GM23338 (cell line): ENCODE measurements at regions not wholly inside any gene's neighbourhood (a gene's known extent, or its start where the extent isn't known, plus 50 kb on each side); places are given as distances from the start of the nearest gene placed in this dataset.

Experiments used
- ATAC-seq: fragments of 200-7000 bp; cut with Tn5 transposase; 3 replicates; pipeline ENCODE4 v1.9.1; 2020
- DNase-seq: peaks from one replicate; pipeline ENCODE4 v3.0.0-alpha.2; 2015; ENCODE audit warnings: low spot score
- H2AFZ ChIP-seq: fragments of 200-600 bp; sonication (generic); 2 replicates; pipeline ENCODE4 v1.8.0; 2016; ENCODE audit warnings: antibody characterized with exemption, mild to moderate bottlenecking, moderate library complexity
- H3F3A ChIP-seq: fragments of 200-600 bp; sonication (generic); replicated peaks from 2 replicates; pipeline ENCODE4 v1.8.0; 2017; ENCODE audit warnings: antibody characterized with exemption, mixed run types, low read depth
- H3K27ac ChIP-seq: fragments of 200-600 bp; sonication (generic); 2 replicates; pipeline ENCODE4 v1.6.1; 2016; ENCODE audit warnings: low read depth
- H3K27me3 ChIP-seq: fragments of 200-600 bp; sonication (generic); 2 replicates; pipeline ENCODE4 v1.8.0; 2016; ENCODE audit warnings: mild to moderate bottlenecking, mixed run types, moderate library complexity; ENCODE audit not compliant: insufficient read depth
- H3K36me3 ChIP-seq: fragments of 200-600 bp; sonication (generic); 2 replicates; pipeline ENCODE4 v1.8.0; 2016; ENCODE audit warnings: mild to moderate bottlenecking; ENCODE audit not compliant: insufficient read depth
- H3K4me1 ChIP-seq: fragments of 200-600 bp; sonication (generic); 2 replicates; pipeline ENCODE4 v1.8.0; 2016; ENCODE audit warnings: mild to moderate bottlenecking, moderate library complexity; ENCODE audit not compliant: insufficient read depth
- H3K4me2 ChIP-seq: fragments of 200-600 bp; sonication (generic); 2 replicates; pipeline ENCODE4 v1.7.1; 2017; ENCODE audit warnings: mixed run types
- H3K4me3 ChIP-seq: fragments of 200-600 bp; sonication (generic); 2 replicates; pipeline ENCODE4 v1.6.1; 2016; ENCODE audit warnings: mixed run types
- H3K79me2 ChIP-seq: fragments of 200-600 bp; sonication (generic); replicated peaks from 2 replicates; pipeline ENCODE4 v1.8.0; 2017; ENCODE audit warnings: mild to moderate bottlenecking; ENCODE audit not compliant: insufficient read depth
- H3K9me2 ChIP-seq: fragments of 200-600 bp; sonication (generic); 2 replicates; pipeline ENCODE4 v1.8.0; 2017; ENCODE audit not compliant: insufficient read depth
- H4K20me1 ChIP-seq: fragments of 200-600 bp; sonication (generic); replicated peaks from 2 replicates; pipeline ENCODE4 v1.8.0; 2017; ENCODE audit warnings: mild to moderate bottlenecking; ENCODE audit not compliant: insufficient read depth
- H3K27ac Mint-ChIP-seq: 2 replicates; pipeline ENCODE4 v1.8.0; 2020; ENCODE audit warnings: inconsistent platforms, mild to moderate bottlenecking, moderate library complexity, mixed read lengths
- H3K27me3 Mint-ChIP-seq: 3 replicates; pipeline ENCODE4 v1.8.0; 2022; ENCODE audit warnings: low read depth, mild to moderate bottlenecking, moderate library complexity, mixed read lengths, inconsistent platforms; ENCODE audit not compliant: insufficient read depth, poor library complexity
- H3K36me3 Mint-ChIP-seq: 3 replicates; pipeline ENCODE4 v1.8.0; 2021; ENCODE audit warnings: low read depth, mild to moderate bottlenecking, inconsistent platforms, moderate library complexity, mixed read lengths
- H3K4me1 Mint-ChIP-seq: 3 replicates; pipeline ENCODE4 v1.8.0; 2020; ENCODE audit warnings: mild to moderate bottlenecking, inconsistent platforms, mixed read lengths
- H3K4me3 Mint-ChIP-seq: 3 replicates; pipeline ENCODE4 v1.8.0; 2021; ENCODE audit warnings: moderate library complexity, mild to moderate bottlenecking, inconsistent platforms, mixed read lengths
- H3K9me3 Mint-ChIP-seq: 3 replicates; pipeline ENCODE4 v1.8.0; 2020; ENCODE audit warnings: moderate library complexity, mild to moderate bottlenecking, inconsistent platforms, mixed read lengths
- CTCF ChIP-seq, 2 experiments: fragments of 200-600 bp in 1 of 2; sonication (generic) in 1 of 2; conservative IDR thresholded peaks; 2 replicates each; pipeline versions ENCODE4 v1.5.1 to v1.6.1; 2016 to 2017; ENCODE audit warnings: antibody characterized with exemption in 2 of 2, low read depth in 2 of 2, mild to moderate bottlenecking in 2 of 2, moderate library complexity in 1 of 2
- ETS1 ChIP-seq: IDR thresholded peaks from 2 replicates; pipeline ENCODE4 v1.6.1; 2016; ENCODE audit warnings: antibody characterized with exemption
- EZH2 ChIP-seq: fragments of 200-600 bp; sonication (generic); IDR thresholded peaks from one replicate; pipeline ENCODE4 v1.8.0; 2017; ENCODE audit warnings: antibody characterized with exemption, mild to moderate bottlenecking, low read depth; ENCODE audit not compliant: unreplicated experiment
- EZH2phosphoT487 ChIP-seq: fragments of 200-600 bp; sonication (generic); IDR thresholded peaks from one replicate; pipeline ENCODE4 v1.8.1; 2018; ENCODE audit warnings: antibody characterized with exemption; ENCODE audit not compliant: unreplicated experiment
- JUNB ChIP-seq: IDR thresholded peaks from one replicate; pipeline ENCODE4 v1.6.1; 2016; ENCODE audit warnings: antibody characterized with exemption; ENCODE audit not compliant: unreplicated experiment
- NANOG ChIP-seq: IDR thresholded peaks from 2 replicates; pipeline ENCODE4 v1.6.1; 2016; ENCODE audit warnings: antibody characterized with exemption, borderline replicate concordance
- POLR2AphosphoS5 ChIP-seq: IDR thresholded peaks from 2 replicates; pipeline ENCODE4 v1.6.1; 2016; ENCODE audit warnings: antibody characterized with exemption, low read depth
- REST ChIP-seq: IDR thresholded peaks from one replicate; pipeline ENCODE4 v1.6.1; 2018; ENCODE audit warnings: antibody characterized with exemption; ENCODE audit not compliant: unreplicated experiment
- STAT1 ChIP-seq: IDR thresholded peaks from one replicate; pipeline ENCODE4 v1.6.1; 2016; ENCODE audit warnings: antibody characterized with exemption; ENCODE audit not compliant: unreplicated experiment
- ZNF114 ChIP-seq: fragments of 250-450 bp; sonication (Bioruptor Pico); IDR thresholded peaks from 2 replicates; pipeline ENCODE4 v1.5.0; 2020; ENCODE audit warnings: mild to moderate bottlenecking, moderate library complexity
- ZNF331 ChIP-seq: fragments of 250-450 bp; sonication (Bioruptor Pico); IDR thresholded peaks from 2 replicates; pipeline ENCODE4 v1.5.0; 2020; ENCODE audit warnings: low read depth, mild to moderate bottlenecking, moderate library complexity
- ZNF462 ChIP-seq: fragments of 250-450 bp; sonication (Bioruptor Pico); IDR thresholded peaks from 2 replicates; pipeline ENCODE4 v1.5.0; 2020; ENCODE audit warnings: mild to moderate bottlenecking, moderate library complexity

GRCh38 chr16:26658915-26659314 lies 407.8 kb upstream of the C16orf82 start (continued):
- TF ChIP-seq REST (no peak), NANOG (no peak), ZNF114 (CRISPR knock-in tag) (no peak), JUNB (no peak), EZH2 (no peak), EZH2phosphoT487 (no peak), ETS1 (no peak), STAT1 (no peak)

- Mint-ChIP-seq H3K4me1 (no peaks in the 10 kb centered on the region; the same call in 2 of the 3 replicates), H3K27ac (no peak overlapping the region), H3K27me3 (peaks cover 3% of the 10 kb centered on the region), H3K4me3 (no peak overlapping the region), H3K9me3 (peaks cover 89% of the 10 kb centered on the region), H3K36me3 (no peaks in the 10 kb centered on the region; the same call in 1 of the 3 replicates)
- Histone ChIP-seq H3K27ac (no peak overlapping the region), H3K36me3 (no peaks in the 10 kb centered on the region), H4K20me1 (no peaks in the 10 kb centered on the region), H3K9me2 (no peaks in the 10 kb centered on the region), H3K79me2 (no peaks in the 10 kb centered on the region), H3K4me1 (no peaks in the 10 kb centered on the region), H3K4me3 (no peak overlapping the region), H3F3A (no peaks in the 10 kb centered on the region), H3K27me3 (no peaks in the 10 kb centered on the region), H2AFZ (no peak overlapping the region), H3K4me2 (no peak overlapping the region)
- ATAC-seq (no peak), DNase-seq (no peak)
- TF ChIP-seq ETS1: no peak
- TF ChIP-seq EZH2: no peak
- TF ChIP-seq ZNF114 (CRISPR knock-in tag): no peak
- no peak for TF ChIP-seq STAT1
- no peak for TF ChIP-seq POLR2AphosphoS5
- TF ChIP-seq CTCF (conservative IDR thresholded peaks at IDR 0.05; ENCODE audit: low read depth in 2 of 2): no peak
- no peak for TF ChIP-seq ZNF462 (CRISPR knock-in tag)
- no peak for TF ChIP-seq ZNF331 (CRISPR knock-in tag)
These were observed 402.6 kb upstream of the C16orf82 start for GRCh38 chr16:26664086-26664485.
